Sigmoid colon (tissue), 6 donors: ENCODE measurements at regions not wholly inside any gene's neighbourhood (a gene's known extent, or its start where the extent isn't known, plus 50 kb on each side); places are given as distances from the start of the nearest gene placed in this dataset.

Experiments
- DNase-seq: peaks from one replicate; pipeline ENCODE4 v3.0.0-alpha.2; 2019
- H3K27ac ChIP-seq, 4 donors: fragments of 200-600 bp; sonication (generic); one replicate each; pipeline ENCODE4 v1.5.1; 2016 to 2019; ENCODE audit warnings: mild to moderate bottlenecking in 1 of 4
- H3K27me3 ChIP-seq, 3 donors: fragments of 200-600 bp; sonication (generic); one replicate each; pipeline ENCODE4 v1.5.1; 2019; ENCODE audit warnings: mild to moderate bottlenecking in 1 of 3
- H3K36me3 ChIP-seq, 4 donors: fragments of 200-600 bp; sonication (generic); one replicate each; pipeline ENCODE4 v1.5.1; 2016 to 2019
- H3K4me1 ChIP-seq, 4 donors: fragments of 200-600 bp; sonication (generic); one replicate each; pipeline ENCODE4 v1.5.1; 2017 to 2019
- H3K4me3 ChIP-seq, 4 donors: fragments of 200-600 bp; sonication (generic); one replicate each; pipeline ENCODE4 v1.5.1; 2017 to 2019; ENCODE audit warnings: mild to moderate bottlenecking in 2 of 4, moderate library complexity in 1 of 4
- H3K9me3 ChIP-seq, 4 donors: fragments of 200-600 bp in 3 of 4; sonication (generic) in 3 of 4; one replicate each; pipeline versions ENCODE4 v1.5.1 to v1.6.1; 2013 to 2019
- EP300 ChIP-seq, 4 donors: sonication (generic); formaldehyde crosslinking; IDR thresholded peaks; one replicate each; pipeline ENCODE4 v1.6.1; 2017; ENCODE audit warnings: antibody characterized with exemption in 4 of 4
- POLR2A ChIP-seq, 2 donors: fragments of 450-650 bp; IDR thresholded peaks; one replicate each; pipeline ENCODE4 v1.6.1; 2016; ENCODE audit warnings: antibody characterized with exemption in 2 of 2, mild to moderate bottlenecking in 2 of 2, moderate library complexity in 2 of 2
- POLR2AphosphoS5 ChIP-seq, 4 donors: sonication (generic); formaldehyde crosslinking; IDR thresholded peaks; one replicate each; pipeline ENCODE4 v1.6.1; 2017; ENCODE audit warnings: antibody characterized with exemption in 4 of 4
- WGBS, 2 donors: extraction: QIAGEN DNeasy Blood & Tissue Kit; methylation state at CpG; one replicate each; pipeline ENCODE4 v1.1.7; 2013; 5-methylcytosine and 5-hydroxymethylcytosine counted together
- intact Hi-C: fragments of 100-400 bp; cut with DNase I; formaldehyde crosslinking; loops from one replicate; pipeline ENCODE4 v1.15.1; 2023
- TF ChIP-seq, protein P1 (sequence below), 4 experiments: fragments of 450-650 bp in 3 of 4; fragments of 200-600 bp in 1 of 4; IDR thresholded peaks; one replicate each; pipeline ENCODE4 v1.5.1; 2016 to 2019; ENCODE audit warnings: antibody characterized with exemption in 4 of 4, mild to moderate bottlenecking in 3 of 4, moderate library complexity in 2 of 4
- donor health status: healthy with polysubstance abuse.
- donor health status: healthy.

DNA sequence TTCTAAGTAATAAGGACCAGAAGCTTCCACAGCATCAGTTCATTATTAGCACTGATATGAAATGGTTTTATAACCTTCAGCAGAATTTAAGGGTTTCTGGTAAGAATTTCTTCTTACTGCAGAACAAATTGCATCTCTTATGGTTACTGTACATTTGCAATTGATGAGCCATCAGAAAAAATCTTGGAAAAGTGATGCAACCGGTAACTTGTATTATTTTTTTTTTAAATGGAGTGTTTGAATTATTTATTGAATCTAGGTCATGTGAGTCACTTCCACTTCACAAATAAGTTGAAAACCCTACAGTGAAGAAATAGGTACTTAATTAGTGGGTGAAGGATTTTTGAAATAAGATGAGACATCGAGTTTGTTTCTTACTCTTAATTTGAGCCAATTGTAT lies 786.0 kb downstream of the TUSC7 start:
- no peak for DNase-seq
- Histone ChIP-seq H3K27me3 (no peaks in the 10 kb centered on the region), H3K9me3 (no peaks in the 10 kb centered on the region), H3K4me1 (no peaks in the 10 kb centered on the region), H3K27ac (no peak overlapping the region), H3K36me3 (no peaks in the 10 kb centered on the region), H3K4me3 (no peak overlapping the region)
- intact Hi-C loops, result no loop called here
- WGBS, 2 donors, result 90 to 92% methylated on average over 2 of the region's 2 CpGs
- TF ChIP-seq, protein P1, sequence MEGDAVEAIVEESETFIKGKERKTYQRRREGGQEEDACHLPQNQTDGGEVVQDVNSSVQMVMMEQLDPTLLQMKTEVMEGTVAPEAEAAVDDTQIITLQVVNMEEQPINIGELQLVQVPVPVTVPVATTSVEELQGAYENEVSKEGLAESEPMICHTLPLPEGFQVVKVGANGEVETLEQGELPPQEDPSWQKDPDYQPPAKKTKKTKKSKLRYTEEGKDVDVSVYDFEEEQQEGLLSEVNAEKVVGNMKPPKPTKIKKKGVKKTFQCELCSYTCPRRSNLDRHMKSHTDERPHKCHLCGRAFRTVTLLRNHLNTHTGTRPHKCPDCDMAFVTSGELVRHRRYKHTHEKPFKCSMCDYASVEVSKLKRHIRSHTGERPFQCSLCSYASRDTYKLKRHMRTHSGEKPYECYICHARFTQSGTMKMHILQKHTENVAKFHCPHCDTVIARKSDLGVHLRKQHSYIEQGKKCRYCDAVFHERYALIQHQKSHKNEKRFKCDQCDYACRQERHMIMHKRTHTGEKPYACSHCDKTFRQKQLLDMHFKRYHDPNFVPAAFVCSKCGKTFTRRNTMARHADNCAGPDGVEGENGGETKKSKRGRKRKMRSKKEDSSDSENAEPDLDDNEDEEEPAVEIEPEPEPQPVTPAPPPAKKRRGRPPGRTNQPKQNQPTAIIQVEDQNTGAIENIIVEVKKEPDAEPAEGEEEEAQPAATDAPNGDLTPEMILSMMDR (IDR thresholded peaks at IDR 0.05), result no peak
- TF ChIP-seq EP300 (IDR thresholded peaks at IDR 0.05) (no peak), POLR2AphosphoS5 (IDR thresholded peaks at IDR 0.05) (no peak), POLR2A (IDR thresholded peaks at IDR 0.05) (no peak)

DNA sequence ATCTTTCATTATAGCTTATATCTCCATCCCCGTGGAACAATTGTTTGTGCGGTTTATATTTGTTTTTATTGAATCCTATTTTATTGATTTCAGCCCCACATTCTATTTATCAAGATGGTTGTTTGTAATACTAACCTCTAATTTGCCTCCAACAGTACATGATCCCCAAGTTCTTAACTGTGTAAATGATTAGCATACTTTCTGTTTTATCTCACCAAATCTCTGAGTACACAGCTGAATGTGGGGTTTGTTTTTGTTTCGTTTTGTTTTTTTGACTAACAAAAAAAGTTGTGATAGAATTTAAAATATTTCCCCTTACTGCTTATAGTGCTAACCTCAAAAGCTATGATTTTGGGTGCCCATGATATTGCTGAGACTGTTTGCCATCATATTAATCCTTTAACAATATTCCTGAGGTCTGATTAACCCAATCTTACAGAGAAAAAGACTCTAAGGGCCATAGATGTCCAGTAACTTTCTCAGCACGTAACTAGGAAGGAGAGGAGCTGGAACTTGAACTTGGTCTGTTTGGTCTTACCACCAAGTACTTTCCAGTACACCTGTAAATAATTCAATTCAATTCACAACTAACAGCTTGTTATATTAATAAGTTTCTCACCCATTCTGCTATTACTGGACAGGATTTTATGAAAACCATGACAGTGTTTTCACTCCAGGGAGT lies 789.8 kb downstream of the TUSC7 start:
- DNase-seq, result no peak
- no peaks in the 10 kb centered on the region for H3K36me3 ChIP-seq
- H3K27ac ChIP-seq, result no peak overlapping the region
- H3K27me3 ChIP-seq, result no peaks in the 10 kb centered on the region
- no peak for TF ChIP-seq EP300 (IDR thresholded peaks at IDR 0.05)
- TF ChIP-seq POLR2A (IDR thresholded peaks at IDR 0.05), result no peak
- TF ChIP-seq, protein P1 (IDR thresholded peaks at IDR 0.05), result no peak
- H3K9me3 ChIP-seq, result no peaks in the 10 kb centered on the region
- no peak overlapping the region for H3K4me3 ChIP-seq
- intact Hi-C loops, result no loop called here
- no peaks in the 10 kb centered on the region for H3K4me1 ChIP-seq
- WGBS, 2 donors, result 52 to 71% methylated on average over 4 of the region's 4 CpGs

DNA sequence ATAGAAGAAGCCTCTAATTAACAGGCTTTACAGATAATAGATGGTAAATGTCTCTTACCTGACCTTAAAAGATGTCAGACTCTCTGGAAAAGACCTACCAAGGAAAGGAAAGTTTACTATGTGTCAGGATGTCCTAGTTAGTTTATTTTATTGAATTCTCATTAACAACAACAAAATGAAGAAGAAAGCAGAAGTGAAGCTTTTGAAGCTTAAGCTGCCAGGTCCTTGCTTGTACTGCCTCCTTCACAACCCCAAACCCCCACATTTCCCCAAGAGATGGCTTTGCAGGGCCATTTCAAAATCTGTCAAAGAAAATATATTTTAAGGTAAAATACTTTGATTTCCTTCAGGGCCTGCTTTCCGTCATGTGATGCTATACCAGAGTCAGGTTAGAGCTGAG lies 798.4 kb downstream of the TUSC7 start:
- H3K36me3 ChIP-seq, result no peaks in the 10 kb centered on the region
- H3K4me3 ChIP-seq, result no peak overlapping the region
- no peaks in the 10 kb centered on the region for H3K4me1 ChIP-seq
- DNase-seq, result no peak
- no peaks in the 10 kb centered on the region for H3K27me3 ChIP-seq
- no peaks in the 10 kb centered on the region for H3K9me3 ChIP-seq
- WGBS, 2 donors, result 98 to 100% methylated on average over 1 of the region's 1 CpG
- H3K27ac ChIP-seq, result no peak overlapping the region
- TF ChIP-seq EP300 (IDR thresholded peaks at IDR 0.05) (no peak), POLR2AphosphoS5 (IDR thresholded peaks at IDR 0.05) (no peak), POLR2A (IDR thresholded peaks at IDR 0.05) (no peak)
- TF ChIP-seq, protein P1 (IDR thresholded peaks at IDR 0.05), result no peak
- intact Hi-C loops, result no loop called here

DNA sequence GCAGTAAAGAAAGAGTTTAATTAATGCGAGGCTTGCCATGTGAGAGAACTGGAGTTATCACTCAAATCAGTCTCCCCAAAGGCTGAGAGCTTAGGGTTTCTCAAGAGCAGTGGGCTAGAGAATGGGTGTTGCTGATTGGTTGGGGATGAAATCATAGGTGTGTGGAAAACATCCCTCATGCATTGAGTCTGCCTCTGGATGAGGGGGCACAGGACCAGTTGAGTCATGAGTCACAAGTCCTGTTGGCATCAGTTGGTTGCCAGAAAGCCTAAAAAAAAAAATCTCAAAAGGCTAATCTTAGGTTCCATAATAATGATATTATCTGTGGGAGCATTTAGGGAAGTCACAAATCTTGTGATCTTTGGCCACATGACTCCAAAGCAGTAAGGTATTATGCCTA lies 800.3 kb downstream of the TUSC7 start:
- intact Hi-C loops, result no loop called here
- Histone ChIP-seq H3K36me3 (no peaks in the 10 kb centered on the region), H3K4me1 (no peaks in the 10 kb centered on the region), H3K27ac (no peak overlapping the region), H3K4me3 (no peak overlapping the region), H3K9me3 (no peaks in the 10 kb centered on the region), H3K27me3 (no peaks in the 10 kb centered on the region)
- no peak for DNase-seq
- WGBS, 2 donors, result 95 to 98% methylated on average over 1 of the region's 1 CpG
- TF ChIP-seq EP300 (IDR thresholded peaks at IDR 0.05) (no peak), POLR2AphosphoS5 (IDR thresholded peaks at IDR 0.05) (no peak), POLR2A (IDR thresholded peaks at IDR 0.05) (no peak)
- TF ChIP-seq, protein P1 (IDR thresholded peaks at IDR 0.05), result no peak

DNA sequence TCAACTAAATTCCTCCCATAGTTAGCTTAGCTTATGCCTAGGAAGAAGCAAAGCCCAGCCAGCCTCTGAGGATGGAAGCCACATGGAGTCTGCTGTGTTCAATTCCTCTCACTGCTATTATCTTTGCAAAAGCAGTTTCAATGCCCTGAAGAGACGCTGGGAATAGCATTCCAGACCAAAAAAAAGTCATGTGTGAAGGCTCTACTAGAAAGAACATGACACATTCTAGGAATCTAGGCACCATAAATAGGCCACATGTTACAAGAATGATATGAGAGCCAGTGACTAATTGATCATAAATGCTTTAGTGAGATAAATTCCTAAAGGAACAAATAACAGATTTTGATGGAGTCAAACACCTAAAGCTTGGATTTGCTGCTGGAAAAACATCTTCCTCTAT lies 800.8 kb downstream of the TUSC7 start:
- intact Hi-C loops, result no loop called here
- 69 to 84% methylated on average over 1 of the region's 1 CpG for WGBS, 2 donors
- no peaks in the 10 kb centered on the region for H3K27me3 ChIP-seq
- no peaks in the 10 kb centered on the region for H3K9me3 ChIP-seq
- no peaks in the 10 kb centered on the region for H3K36me3 ChIP-seq
- H3K4me1 ChIP-seq, result no peaks in the 10 kb centered on the region
- no peak overlapping the region for H3K27ac ChIP-seq
- no peak overlapping the region for H3K4me3 ChIP-seq
- DNase-seq, result no peak
- TF ChIP-seq EP300 (IDR thresholded peaks at IDR 0.05), result no peak
- TF ChIP-seq, protein P1 (IDR thresholded peaks at IDR 0.05), result no peak
- no peak for TF ChIP-seq POLR2AphosphoS5 (IDR thresholded peaks at IDR 0.05)
- TF ChIP-seq POLR2A (IDR thresholded peaks at IDR 0.05), result no peak
